IMR-90 (cell line): ENCODE measurements at regions not wholly inside any gene's neighbourhood (a gene's known extent, or its start where the extent isn't known, plus 50 kb on each side); places are given as distances from the start of the nearest gene placed in this dataset.

Experiments used
- ATAC-seq: fragments of 200-7000 bp; cut with Tn5 transposase; 2 replicates; pipeline ENCODE4 v1.9.1; 2020; ENCODE audit warnings: low read depth, mild to moderate bottlenecking, moderate library complexity
- BruUV-seq: library from RNA; stranded (reverse); fragments of 400-500 nt; replicated peaks from 2 replicates; lab custom pipeline; 2021; lab: Mats Ljungman, UMichigan
- CTCF ChIA-PET: fragments of 300-600 bp; formaldehyde crosslinking; extraction: SDS; loops from one replicate; lab custom pipeline; 2021; ENCODE audit warnings: antibody characterized with exemption; lab: Yijun Ruan, JAX
- POLR2A ChIA-PET: fragments of 300-600 bp; sonication (Branson Sonifier 250); formaldehyde crosslinking; loops from one replicate; lab custom pipeline; 2022; ENCODE audit warnings: antibody characterized with exemption; ENCODE audit not compliant: unreplicated experiment; lab: Charles Lee
- DNase-seq: peaks from one replicate; pipeline ENCODE4 v3.0.0; 2013
- H2AFZ ChIP-seq: replicated peaks from 2 replicates; pipeline ENCODE3; 2013; ENCODE audit warnings: low read length, mild to moderate bottlenecking; ENCODE audit not compliant: poor library complexity
- H2AK5ac ChIP-seq: 2 replicates; pipeline ENCODE4 v1.6.1; 2013; ENCODE audit warnings: low read depth, low read length, inconsistent platforms
- H2AK9ac ChIP-seq: replicated peaks from 2 replicates; pipeline ENCODE3; 2013; ENCODE audit warnings: mild to moderate bottlenecking, low read depth, low read length, moderate library complexity; ENCODE audit not compliant: poor library complexity
- H2BK120ac ChIP-seq: 2 replicates; pipeline ENCODE4 v1.6.1; 2013; ENCODE audit warnings: low read depth, low read length, inconsistent platforms
- H2BK15ac ChIP-seq: 3 replicates; pipeline ENCODE4 v1.6.1; 2013; ENCODE audit warnings: low read depth, low read length, inconsistent platforms
- H2BK20ac ChIP-seq: 2 replicates; pipeline ENCODE4 v1.6.1; 2013; ENCODE audit warnings: low read depth, mild to moderate bottlenecking, inconsistent platforms, low read length, moderate library complexity
- H2BK5ac ChIP-seq: 2 replicates; pipeline ENCODE4 v1.6.1; 2013; ENCODE audit warnings: mild to moderate bottlenecking, low read depth, low read length, inconsistent platforms; ENCODE audit not compliant: poor library complexity, severe bottlenecking
- H3K14ac ChIP-seq: replicated peaks from 2 replicates; pipeline ENCODE4 v1.6.1; 2013; ENCODE audit warnings: low read depth, low read length, inconsistent platforms
- H3K18ac ChIP-seq: 2 replicates; pipeline ENCODE4 v1.6.1; 2013; ENCODE audit warnings: low read depth, low read length, control low read depth
- H3K23ac ChIP-seq: 2 replicates; pipeline ENCODE4 v1.6.1; 2013; ENCODE audit warnings: low read depth, low read length, inconsistent platforms
- H3K27ac ChIP-seq: 2 replicates; pipeline ENCODE4 v1.5.1; 2013; ENCODE audit warnings: mild to moderate bottlenecking, control low read depth, low read length; ENCODE audit not compliant: insufficient read depth
- H3K27me3 ChIP-seq: 2 replicates; pipeline ENCODE4 v1.6.1; 2013; ENCODE audit warnings: low read length; ENCODE audit not compliant: control insufficient read depth, insufficient read depth
- H3K36me3 ChIP-seq: 2 replicates; pipeline ENCODE4 v1.6.1; 2013; ENCODE audit warnings: low read length, mixed read lengths; ENCODE audit not compliant: control insufficient read depth, insufficient read depth
- H3K4ac ChIP-seq: 2 replicates; pipeline ENCODE4 v1.6.1; 2013; ENCODE audit warnings: low read depth, low read length, inconsistent platforms
- H3K4me1 ChIP-seq: 2 replicates; pipeline ENCODE4 v1.6.1; 2013; ENCODE audit warnings: low read length, mixed read lengths; ENCODE audit not compliant: control insufficient read depth, insufficient read depth
- H3K4me2 ChIP-seq: 2 replicates; pipeline ENCODE4 v1.6.1; 2013; ENCODE audit warnings: low read depth, mild to moderate bottlenecking, control low read depth, low read length, moderate library complexity
- H3K4me3 ChIP-seq: 2 replicates; pipeline ENCODE4 v1.5.1; 2013; ENCODE audit warnings: low read depth, mild to moderate bottlenecking, control low read depth, low read length, moderate library complexity; ENCODE audit not compliant: insufficient read depth
- H3K56ac ChIP-seq: 2 replicates; pipeline ENCODE4 v1.6.1; 2013; ENCODE audit warnings: low read length, inconsistent platforms; ENCODE audit not compliant: insufficient read depth; ENCODE audit errors: extremely low read depth
- H3K79me1 ChIP-seq, 2 experiments: 2 replicates each; pipeline ENCODE4 v1.6.1; 2013; ENCODE audit warnings: low read length in 2 of 2, inconsistent platforms in 1 of 2, low read depth in 1 of 2
- H3K9ac ChIP-seq: 2 replicates; pipeline ENCODE4 v1.6.1; 2013; ENCODE audit warnings: low read depth, low read length, control low read depth
- H3K9me1 ChIP-seq: 2 replicates; pipeline ENCODE4 v1.6.1; 2013; ENCODE audit warnings: low read length, inconsistent platforms; ENCODE audit not compliant: insufficient read depth
- H3K9me3 ChIP-seq: 2 replicates; pipeline ENCODE4 v1.6.1; 2013; ENCODE audit warnings: low read length; ENCODE audit not compliant: control insufficient read depth, insufficient read depth
- H4K20me1 ChIP-seq: 2 replicates; pipeline ENCODE4 v1.6.1; 2013; ENCODE audit warnings: low read length, inconsistent platforms; ENCODE audit not compliant: insufficient read depth
- H4K5ac ChIP-seq: 2 replicates; pipeline ENCODE4 v1.6.1; 2013; ENCODE audit warnings: mild to moderate bottlenecking, low read depth, low read length, control low read depth
- H4K8ac ChIP-seq, 2 experiments: 2 replicates each; pipeline ENCODE4 v1.6.1; 2013; ENCODE audit warnings: low read depth in 2 of 2, low read length in 2 of 2, control low read depth in 1 of 2, inconsistent platforms in 1 of 2
- H4K91ac ChIP-seq: 2 replicates; pipeline ENCODE4 v1.6.1; 2013; ENCODE audit warnings: low read depth, low read length, inconsistent platforms; ENCODE audit not compliant: insufficient read depth
- CEBPB ChIP-seq: IDR thresholded peaks from 2 replicates; pipeline ENCODE4 v1.6.1; 2012; ENCODE audit warnings: low read depth, low read length, improper control_type of control experiment
- CHD1 ChIP-seq: IDR thresholded peaks from 2 replicates; pipeline ENCODE4 v1.6.1; 2012; ENCODE audit warnings: low read depth, low read length, improper control_type of control experiment
- CTCF ChIP-seq: conservative IDR thresholded peaks from 2 replicates; pipeline ENCODE4 v1.5.1; 2012; ENCODE audit warnings: mild to moderate bottlenecking, low read depth, low read length, improper control_type of control experiment
- ELK1 ChIP-seq: fragments of 150-350 bp; IDR thresholded peaks from 2 replicates; pipeline ENCODE4 v1.6.1; 2016; ENCODE audit warnings: low read depth, mild to moderate bottlenecking, low read length, moderate library complexity, borderline replicate concordance
- FOS ChIP-seq: fragments of 150-350 bp; IDR thresholded peaks from 2 replicates; pipeline ENCODE4 v1.6.1; 2016; ENCODE audit warnings: low read depth, low read length
- MAZ ChIP-seq: IDR thresholded peaks from 2 replicates; pipeline ENCODE4 v1.6.1; 2012; ENCODE audit warnings: low read depth, mild to moderate bottlenecking, low read length, improper control_type of control experiment, moderate library complexity, borderline replicate concordance
- NFE2L2 ChIP-seq: fragments of 150-350 bp; IDR thresholded peaks from 2 replicates; pipeline ENCODE4 v1.6.1; 2016; ENCODE audit warnings: low read depth, mild to moderate bottlenecking, low read length
- RAD21 ChIP-seq: IDR thresholded peaks from 2 replicates; pipeline ENCODE4 v1.6.1; 2012; ENCODE audit warnings: low read length, improper control_type of control experiment
- RCOR1 ChIP-seq: IDR thresholded peaks from 2 replicates; pipeline ENCODE4 v1.6.1; 2012; ENCODE audit warnings: mild to moderate bottlenecking, low read length, improper control_type of control experiment; ENCODE audit not compliant: insufficient replicate concordance
- RFX5 ChIP-seq: IDR thresholded peaks from 2 replicates; pipeline ENCODE4 v1.8.0; 2012; ENCODE audit warnings: low read depth, mild to moderate bottlenecking, low read length, moderate library complexity
- USF2 ChIP-seq: fragments of 150-350 bp; IDR thresholded peaks from 2 replicates; pipeline ENCODE4 v1.6.1; 2017; ENCODE audit warnings: mild to moderate bottlenecking, antibody characterized with exemption, low read length, low read depth
- WGBS, 2 experiments: methylation state at CpG; one replicate each; pipeline versions ENCODE4 v1.1.5 to v1.1.7; 2013; ENCODE audit warnings: missing lambda C conversion rate in 2 of 2; ENCODE audit not compliant: insufficient read length in 1 of 2; ENCODE audit errors: extremely low coverage in 2 of 2; 5-methylcytosine and 5-hydroxymethylcytosine counted together
- dilution Hi-C: fragments of 300-500 bp; cut with HindIII; formaldehyde crosslinking; loops from one replicate; pipeline ENCODE4 v1.14.3; 2018; ENCODE audit warnings: low sequenced_read_pairs; ENCODE audit not compliant: unreplicated experiment
- in situ Hi-C: fragments of 300-500 bp; cut with MboI; formaldehyde crosslinking; loops from 3 replicates; pipeline ENCODE4 v1.14.3; 2019; ENCODE audit warnings: low sequenced_read_pairs, inconsistent platforms, mixed read lengths
- intact Hi-C: fragments of 100-400 bp; cut with micrococcal nuclease; formaldehyde crosslinking; loops from 2 replicates; pipeline ENCODE4 v1.10.0; 2022

GRCh38 chrX:107396235-107396634, 53.2 kb upstream of the FRMPD3 start:
- Histone ChIP-seq H4K8ac (no peak overlapping the region), H3K36me3 (no peaks in the 10 kb centered on the region), H4K91ac (no peak overlapping the region), H2AK5ac (no peak overlapping the region), H2BK20ac (no peak overlapping the region), H4K5ac (no peak overlapping the region), H3K27me3 (peaks cover 2% of the 10 kb centered on the region; the same call in 1 of the 2 replicates), H3K27ac (no peak overlapping the region), H3K9ac (no peak overlapping the region), H3K56ac (no peak overlapping the region), H2BK5ac (no peak overlapping the region), H3K18ac (no peak overlapping the region), H2BK120ac (no peak overlapping the region), H3K4me2 (no peak overlapping the region), H3K4me1 (no peaks in the 10 kb centered on the region), H2AFZ (no peak overlapping the region), H3K14ac (no peak overlapping the region), H3K79me1 (no peaks in the 10 kb centered on the region), H3K4me3 (no peak overlapping the region), H3K9me3 (no peaks in the 10 kb centered on the region), H3K4ac (no peak overlapping the region), H3K23ac (no peak overlapping the region), H4K20me1 (no peaks in the 10 kb centered on the region), H2AK9ac (no peak overlapping the region), H2BK15ac (no peak overlapping the region), H3K9me1 (no peaks in the 10 kb centered on the region)
- no peak for TF ChIP-seq CEBPB
- no peak for TF ChIP-seq USF2
- no peak for TF ChIP-seq RFX5
- no peak for TF ChIP-seq NFE2L2
- no peak for TF ChIP-seq MAZ
- no peak for TF ChIP-seq FOS
- no peak for TF ChIP-seq CTCF
- TF ChIP-seq CHD1 = no peak
- no peak for TF ChIP-seq RAD21
- TF ChIP-seq RCOR1 = no peak
- TF ChIP-seq ELK1 = no peak
- CTCF ChIA-PET = no interaction called here
- BruUV-seq = no TSS peak
- POLR2A ChIA-PET = no interaction called here
- in situ Hi-C loops (no loop called here), dilution Hi-C loops (no loop called here), intact Hi-C loops (no loop called here)
- no peak for ATAC-seq
- DNase-seq = no peak
- no CpG with 5 or more reads among the region's 1 CpG for WGBS, 2 experiments
